Medulla oblongata (tissue), 1 donor: ENCODE measurements at regions not wholly inside any gene's neighbourhood (a gene's known extent, or its start where the extent isn't known, plus 50 kb on each side); places are given as distances from the start of the nearest gene placed in this dataset.
A peak's percentile ranks its signal among the peaks of the same experiment; 100 is the strongest.

Experiments used
- DNase-seq: peaks from one replicate; pipeline ENCODE4 v3.0.0-alpha.2; 2015; ENCODE audit errors: extremely low spot score

GRCh38 chr11:116698080-116698479 lies 74.7 kb downstream of the BUD13 start:
- no peak for DNase-seq

- no peak for DNase-seq
Observed at GRCh38 chr11:116697639-116698038, 75.1 kb downstream of the BUD13 start.

GRCh38 chr11:116697011-116697410 lies 75.8 kb downstream of the BUD13 start:
- no peak for DNase-seq

GRCh38 chr11:116696381-116696941 lies 76.3 kb downstream of the BUD13 start:
- DNase-seq, result no peak

GRCh38 chr11:116695657-116696254 lies 77.0 kb downstream of the BUD13 start:
- no peak for DNase-seq

GRCh38 chr11:116694815-116695590 lies 77.8 kb downstream of the BUD13 start:
- DNase-seq, result no peak

- no peak for DNase-seq
Observed at GRCh38 chr11:116694349-116694725, 78.5 kb downstream of the BUD13 start.

- no peak for DNase-seq
Observed at GRCh38 chr11:116693593-116694348, 79.0 kb downstream of the BUD13 start.

GRCh38 chr11:116693102-116693570 lies 79.7 kb downstream of the BUD13 start:
- DNase-seq, result no peak

- no peak for DNase-seq
Observed at GRCh38 chr11:116692318-116693101, 80.3 kb downstream of the BUD13 start.

GRCh38 chr11:116691771-116692177 lies 81.0 kb downstream of the BUD13 start:
- DNase-seq, result peak; percentile 54

- DNase-seq, result no peak
Observed at GRCh38 chr11:116690611-116691010, 82.2 kb downstream of the BUD13 start.

- no peak for DNase-seq
Observed at GRCh38 chr11:116689413-116690127, 83.2 kb downstream of the BUD13 start.

GRCh38 chr11:116688202-116688540 lies 84.6 kb downstream of the BUD13 start:
- DNase-seq, result no peak

- no peak for DNase-seq
Observed at GRCh38 chr11:116687458-116688201, 85.2 kb downstream of the BUD13 start.

GRCh38 chr11:116686866-116687265 lies 85.9 kb downstream of the BUD13 start:
- no peak for DNase-seq

GRCh38 chr11:116683982-116684381 lies 88.8 kb downstream of the BUD13 start:
- no peak for DNase-seq

GRCh38 chr11:116680349-116681125 lies 92.2 kb downstream of the BUD13 start:
- DNase-seq, result no peak

- DNase-seq, result no peak
Observed at GRCh38 chr11:116678887-116679286, 93.9 kb downstream of the BUD13 start.
